ENCODE measurements at regions not wholly inside any gene's neighbourhood (a gene's known extent, or its start where the extent isn't known, plus 50 kb on each side); places are given as distances from the start of the nearest gene placed in this dataset.

DNA sequence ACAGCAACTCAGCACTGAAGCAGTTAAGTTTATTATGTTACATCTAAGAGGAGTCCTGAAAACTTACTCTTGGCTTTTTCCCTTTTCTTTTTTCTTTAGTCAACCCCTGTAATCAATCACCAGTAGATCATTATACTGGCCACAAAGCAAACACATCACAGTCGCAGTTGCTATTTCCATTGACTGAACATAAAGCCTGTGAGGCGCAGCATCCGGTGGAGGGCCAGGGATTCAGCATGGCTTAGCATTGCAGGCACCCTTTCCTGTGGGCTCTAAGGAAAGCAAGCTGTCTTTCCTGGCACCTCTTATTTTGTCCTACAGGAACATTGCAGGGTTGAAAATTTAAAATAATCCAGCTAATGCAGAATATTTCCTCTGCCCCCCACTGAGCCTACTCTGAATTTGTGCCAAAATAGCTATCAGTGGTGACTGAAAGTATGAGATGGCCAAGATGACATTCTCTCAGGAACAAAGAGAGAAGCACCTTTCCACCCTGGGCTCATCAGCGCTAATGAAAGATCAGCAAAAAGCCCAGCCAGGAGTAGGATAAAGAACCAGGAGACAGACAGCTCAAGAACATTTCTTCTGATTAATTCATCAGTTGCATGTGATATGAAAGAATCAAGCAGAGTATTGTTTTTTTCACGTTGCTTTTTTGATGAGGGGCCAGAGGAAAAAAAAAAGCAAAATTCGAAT lies 85.3 kb upstream of the SULT1C3 start:
- TF ChIP-seq FOXM1 (IDR thresholded peaks at IDR 0.05; ENCODE audit: borderline replicate concordance, low read depth) (no peak), CEBPB (IDR thresholded peaks at IDR 0.05) (no peak), TCF12 (IDR thresholded peaks at IDR 0.05; ENCODE audit: low read depth) (no peak), NFIC (IDR thresholded peaks at IDR 0.05) (no peak), ZBTB7A (IDR thresholded peaks at IDR 0.05; ENCODE audit: low read depth) (no peak), TAF1 (IDR thresholded peaks at IDR 0.05; ENCODE audit: low read depth) (no peak), CREB1 (IDR thresholded peaks at IDR 0.05; ENCODE audit: low read depth) (no peak), RAD21 (IDR thresholded peaks at IDR 0.05; ENCODE audit: low read depth) (no peak), EGR1 (IDR thresholded peaks at IDR 0.05) (no peak), EP300 (IDR thresholded peaks at IDR 0.05; ENCODE audit: borderline replicate concordance) (no peak), YY1 (IDR thresholded peaks at IDR 0.05; ENCODE audit: low read depth) (no peak)
- TF ChIP-seq, protein P1, sequence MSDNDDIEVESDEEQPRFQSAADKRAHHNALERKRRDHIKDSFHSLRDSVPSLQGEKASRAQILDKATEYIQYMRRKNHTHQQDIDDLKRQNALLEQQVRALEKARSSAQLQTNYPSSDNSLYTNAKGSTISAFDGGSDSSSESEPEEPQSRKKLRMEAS (IDR thresholded peaks at IDR 0.05), result no peak
- TF ChIP-seq, protein P2, sequence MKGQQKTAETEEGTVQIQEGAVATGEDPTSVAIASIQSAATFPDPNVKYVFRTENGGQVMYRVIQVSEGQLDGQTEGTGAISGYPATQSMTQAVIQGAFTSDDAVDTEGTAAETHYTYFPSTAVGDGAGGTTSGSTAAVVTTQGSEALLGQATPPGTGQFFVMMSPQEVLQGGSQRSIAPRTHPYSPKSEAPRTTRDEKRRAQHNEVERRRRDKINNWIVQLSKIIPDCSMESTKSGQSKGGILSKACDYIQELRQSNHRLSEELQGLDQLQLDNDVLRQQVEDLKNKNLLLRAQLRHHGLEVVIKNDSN (IDR thresholded peaks at IDR 0.05), result no peak
- TF ChIP-seq, protein P3, sequence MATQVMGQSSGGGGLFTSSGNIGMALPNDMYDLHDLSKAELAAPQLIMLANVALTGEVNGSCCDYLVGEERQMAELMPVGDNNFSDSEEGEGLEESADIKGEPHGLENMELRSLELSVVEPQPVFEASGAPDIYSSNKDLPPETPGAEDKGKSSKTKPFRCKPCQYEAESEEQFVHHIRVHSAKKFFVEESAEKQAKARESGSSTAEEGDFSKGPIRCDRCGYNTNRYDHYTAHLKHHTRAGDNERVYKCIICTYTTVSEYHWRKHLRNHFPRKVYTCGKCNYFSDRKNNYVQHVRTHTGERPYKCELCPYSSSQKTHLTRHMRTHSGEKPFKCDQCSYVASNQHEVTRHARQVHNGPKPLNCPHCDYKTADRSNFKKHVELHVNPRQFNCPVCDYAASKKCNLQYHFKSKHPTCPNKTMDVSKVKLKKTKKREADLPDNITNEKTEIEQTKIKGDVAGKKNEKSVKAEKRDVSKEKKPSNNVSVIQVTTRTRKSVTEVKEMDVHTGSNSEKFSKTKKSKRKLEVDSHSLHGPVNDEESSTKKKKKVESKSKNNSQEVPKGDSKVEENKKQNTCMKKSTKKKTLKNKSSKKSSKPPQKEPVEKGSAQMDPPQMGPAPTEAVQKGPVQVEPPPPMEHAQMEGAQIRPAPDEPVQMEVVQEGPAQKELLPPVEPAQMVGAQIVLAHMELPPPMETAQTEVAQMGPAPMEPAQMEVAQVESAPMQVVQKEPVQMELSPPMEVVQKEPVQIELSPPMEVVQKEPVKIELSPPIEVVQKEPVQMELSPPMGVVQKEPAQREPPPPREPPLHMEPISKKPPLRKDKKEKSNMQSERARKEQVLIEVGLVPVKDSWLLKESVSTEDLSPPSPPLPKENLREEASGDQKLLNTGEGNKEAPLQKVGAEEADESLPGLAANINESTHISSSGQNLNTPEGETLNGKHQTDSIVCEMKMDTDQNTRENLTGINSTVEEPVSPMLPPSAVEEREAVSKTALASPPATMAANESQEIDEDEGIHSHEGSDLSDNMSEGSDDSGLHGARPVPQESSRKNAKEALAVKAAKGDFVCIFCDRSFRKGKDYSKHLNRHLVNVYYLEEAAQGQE (IDR thresholded peaks at IDR 0.05; ENCODE audit: low read depth), result no peak

DNA sequence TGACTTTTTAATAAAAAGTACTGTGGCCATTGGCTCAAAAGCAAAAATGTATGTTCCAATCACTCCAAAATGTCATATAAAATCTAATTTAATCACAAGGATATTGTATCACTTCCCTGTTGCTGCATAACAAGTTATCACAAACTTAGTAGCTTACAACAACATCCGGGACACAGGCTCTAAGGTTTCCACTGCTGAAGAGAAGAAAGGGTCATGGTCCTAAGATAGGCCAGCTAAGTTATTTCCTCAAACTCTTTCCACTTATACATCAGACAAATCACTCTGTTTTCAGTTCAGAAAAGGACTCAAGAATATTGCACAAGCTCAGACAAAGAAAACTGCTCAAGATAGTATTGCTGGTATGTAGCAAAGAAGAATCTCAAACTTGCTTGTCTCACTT lies 78.5 kb upstream of the SULT1C3 start:
- TF ChIP-seq ZBTB7A (IDR thresholded peaks at IDR 0.05; ENCODE audit: low read depth), result no peak
- no peak for TF ChIP-seq YY1 (IDR thresholded peaks at IDR 0.05; ENCODE audit: low read depth)
- no peak for TF ChIP-seq TCF12 (IDR thresholded peaks at IDR 0.05; ENCODE audit: low read depth)
- TF ChIP-seq FOXM1 (IDR thresholded peaks at IDR 0.05; ENCODE audit: borderline replicate concordance, low read depth), result no peak
- TF ChIP-seq EP300 (IDR thresholded peaks at IDR 0.05; ENCODE audit: borderline replicate concordance), result no peak
- TF ChIP-seq CEBPB (IDR thresholded peaks at IDR 0.05), result no peak
- TF ChIP-seq EGR1 (IDR thresholded peaks at IDR 0.05), result no peak
- no peak for TF ChIP-seq TAF1 (IDR thresholded peaks at IDR 0.05; ENCODE audit: low read depth)
- TF ChIP-seq, protein P1 (IDR thresholded peaks at IDR 0.05), result no peak
- TF ChIP-seq NFIC (IDR thresholded peaks at IDR 0.05), result no peak
- no peak for TF ChIP-seq CREB1 (IDR thresholded peaks at IDR 0.05; ENCODE audit: low read depth)
- TF ChIP-seq, protein P3 (IDR thresholded peaks at IDR 0.05; ENCODE audit: low read depth), result no peak

DNA sequence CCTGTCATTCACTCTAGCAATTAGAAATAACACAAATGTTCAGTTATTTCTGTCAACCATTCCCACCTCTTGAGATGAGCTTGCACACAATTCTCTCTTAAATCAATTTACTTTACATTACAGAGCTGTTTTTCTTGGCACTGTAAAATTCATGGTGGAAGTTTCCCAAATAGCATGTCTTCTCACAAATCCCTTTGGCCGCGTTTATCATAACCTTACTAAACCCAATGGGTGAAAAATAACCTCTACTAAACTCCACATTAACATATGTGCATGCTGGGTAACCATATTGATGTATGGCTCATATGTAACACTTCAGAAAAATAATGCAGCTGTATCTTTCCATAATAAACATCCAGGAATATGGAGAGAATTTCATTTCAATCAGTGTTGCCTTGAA lies 75.5 kb upstream of the SULT1C3 start:
- TF ChIP-seq, protein P3 (IDR thresholded peaks at IDR 0.05; ENCODE audit: low read depth), result no peak
- no peak for TF ChIP-seq RAD21 (IDR thresholded peaks at IDR 0.05; ENCODE audit: low read depth)
- no peak for TF ChIP-seq FOXM1 (IDR thresholded peaks at IDR 0.05; ENCODE audit: borderline replicate concordance, low read depth)

DNA sequence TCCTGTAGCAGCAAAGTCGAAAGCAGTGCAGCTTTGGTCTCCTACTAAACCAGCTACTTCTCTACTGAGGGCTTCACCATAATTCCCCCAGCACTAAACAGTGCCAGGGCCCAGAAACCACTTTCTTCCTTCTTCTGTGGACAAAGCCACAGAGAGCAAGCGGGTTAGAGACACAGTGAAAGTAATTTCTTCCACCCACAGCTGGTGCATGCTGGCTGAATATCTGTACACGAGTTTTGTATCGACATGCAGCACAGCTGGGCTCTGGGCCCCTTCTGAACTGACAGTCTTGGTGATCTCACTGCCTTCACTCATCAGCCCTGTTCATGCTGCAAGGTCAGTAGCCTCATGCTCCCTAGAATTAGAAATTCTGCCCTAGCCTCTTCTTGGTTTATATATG lies 74.0 kb upstream of the SULT1C3 start:
- TF ChIP-seq CREB1 (IDR thresholded peaks at IDR 0.05; ENCODE audit: low read depth), result no peak
- no peak for TF ChIP-seq NFIC (IDR thresholded peaks at IDR 0.05)

DNA sequence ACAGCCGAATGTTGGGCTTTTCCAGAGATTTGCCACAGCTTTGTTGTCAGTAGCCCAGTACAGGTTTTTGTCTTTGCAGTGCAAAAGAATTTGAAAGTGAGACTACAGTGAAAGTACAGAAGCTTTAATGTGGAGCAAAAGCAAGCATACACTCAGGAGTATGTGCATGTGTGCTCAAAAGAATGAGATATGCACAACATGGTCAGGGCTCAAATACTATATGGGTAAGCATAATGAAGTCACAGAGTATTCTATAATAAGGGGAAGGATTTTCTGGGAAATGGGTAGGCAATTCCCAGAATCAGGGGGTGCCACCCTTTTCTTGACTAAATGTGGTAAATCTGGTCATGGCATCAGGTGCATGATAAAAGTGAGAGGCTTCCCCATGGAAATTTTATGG lies 72.1 kb upstream of the SULT1C3 start:
- TF ChIP-seq, protein P2 (IDR thresholded peaks at IDR 0.05), result no peak
- TF ChIP-seq YY1 (IDR thresholded peaks at IDR 0.05; ENCODE audit: low read depth), result no peak
- no peak for TF ChIP-seq TEAD4 (IDR thresholded peaks at IDR 0.05)
- TF ChIP-seq TAF1 (IDR thresholded peaks at IDR 0.05; ENCODE audit: low read depth), result no peak
- no peak for TF ChIP-seq ZBTB7A (IDR thresholded peaks at IDR 0.05; ENCODE audit: low read depth)
- TF ChIP-seq CREB1 (IDR thresholded peaks at IDR 0.05; ENCODE audit: low read depth), result no peak
- TF ChIP-seq RAD21 (IDR thresholded peaks at IDR 0.05; ENCODE audit: low read depth), result no peak
- no peak for TF ChIP-seq EGR1 (IDR thresholded peaks at IDR 0.05)
- no peak for TF ChIP-seq EP300 (IDR thresholded peaks at IDR 0.05; ENCODE audit: borderline replicate concordance)
- TF ChIP-seq, protein P3 (IDR thresholded peaks at IDR 0.05; ENCODE audit: low read depth), result no peak
- TF ChIP-seq, protein P1 (IDR thresholded peaks at IDR 0.05), result no peak
- no peak for TF ChIP-seq FOXM1 (IDR thresholded peaks at IDR 0.05; ENCODE audit: borderline replicate concordance, low read depth)

All from Ishikawa (cell line).